ENCODE measurements at regions not wholly inside any gene's neighbourhood (a gene's known extent, or its start where the extent isn't known, plus 50 kb on each side); places are given as distances from the start of the nearest gene placed in this dataset.

GRCh38 chr22:27404441-27404840 lies 397.1 kb downstream of the MN1 start:
- no peak for ATAC-seq

DNA sequence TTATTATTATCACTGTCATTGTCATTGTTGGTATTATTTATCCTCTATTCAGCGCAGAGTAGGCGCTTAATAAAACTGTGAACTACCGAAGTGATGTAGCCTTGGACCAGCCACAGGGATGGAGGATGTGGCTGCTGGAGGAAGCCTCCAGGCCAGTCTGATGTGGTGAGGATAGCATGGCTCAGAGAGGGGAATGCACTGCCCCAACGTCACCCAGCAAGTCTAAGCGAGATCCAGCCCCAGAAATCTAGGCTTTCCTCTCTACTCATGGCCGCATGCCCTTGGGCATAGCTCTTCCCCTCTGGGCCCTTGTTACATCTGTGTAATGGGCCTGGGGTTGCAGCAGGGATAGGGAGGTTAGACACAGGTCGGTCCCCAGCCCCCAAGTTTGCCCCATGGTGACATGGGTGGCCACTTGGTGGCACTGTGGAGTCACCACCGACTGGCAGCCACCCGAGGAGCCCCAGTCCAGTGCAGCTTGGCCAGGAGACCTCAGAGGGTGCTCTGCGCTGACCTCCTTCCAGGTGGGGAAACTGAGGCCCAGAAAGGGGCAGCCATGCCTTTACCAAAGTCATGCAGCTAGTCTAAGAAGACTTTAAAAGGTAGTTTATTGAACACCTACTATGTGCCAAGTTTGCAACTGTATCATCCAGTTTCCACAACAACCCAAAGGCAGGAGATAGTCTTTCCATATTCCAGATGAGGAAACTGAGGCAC lies 395.7 kb downstream of the MN1 start:
- ATAC-seq = peak; percentile 69

- ATAC-seq = no peak
These were observed 395.1 kb downstream of the MN1 start for GRCh38 chr22:27406389-27406861.

- ATAC-seq = no peak
These were observed 394.1 kb downstream of the MN1 start for GRCh38 chr22:27407369-27407985.

GRCh38 chr22:27408068-27408467 lies 393.5 kb downstream of the MN1 start:
- ATAC-seq = no peak

- ATAC-seq = no peak
These were observed 392.3 kb downstream of the MN1 start for GRCh38 chr22:27409299-27409698.

DNA sequence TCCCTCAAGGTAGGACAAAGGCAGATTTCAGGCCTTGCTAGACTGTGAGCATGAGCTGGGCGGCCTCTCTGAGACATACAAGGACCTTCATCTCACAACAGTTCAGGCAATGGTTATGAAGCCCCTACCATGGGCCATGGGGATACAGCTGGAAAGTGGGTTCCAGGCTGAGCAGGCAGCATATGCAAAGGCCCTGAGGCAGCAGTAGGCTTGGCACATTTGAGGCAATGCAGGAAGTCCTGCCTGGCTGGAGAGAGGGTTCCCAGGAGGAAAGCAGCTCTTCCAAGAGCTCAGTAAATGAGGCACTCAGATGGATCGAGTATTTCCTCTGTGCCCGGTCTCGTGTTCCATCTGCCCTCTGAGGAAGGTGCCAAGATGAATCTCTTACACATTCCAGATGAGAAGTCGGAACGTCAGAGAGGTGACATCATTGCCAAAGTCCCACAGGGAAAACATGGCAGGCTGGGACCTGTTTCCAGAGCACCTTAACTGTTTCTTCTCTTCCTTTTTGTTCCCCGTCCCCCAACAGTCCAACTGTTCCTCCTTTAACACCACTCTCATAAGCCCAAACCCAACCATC lies 388.6 kb downstream of the MN1 start:
- ATAC-seq = no peak

GRCh38 chr22:27413702-27414101 lies 387.9 kb downstream of the MN1 start:
- ATAC-seq = no peak

- ATAC-seq = no peak
These were observed 384.8 kb downstream of the MN1 start for GRCh38 chr22:27416511-27417420.

- ATAC-seq = no peak
These were observed 384.1 kb downstream of the MN1 start for GRCh38 chr22:27417421-27417814.

- ATAC-seq = no peak
These were observed 383.3 kb downstream of the MN1 start for GRCh38 chr22:27418261-27418660.

GRCh38 chr22:27419473-27419872 lies 382.1 kb downstream of the MN1 start:
- ATAC-seq = no peak

DNA sequence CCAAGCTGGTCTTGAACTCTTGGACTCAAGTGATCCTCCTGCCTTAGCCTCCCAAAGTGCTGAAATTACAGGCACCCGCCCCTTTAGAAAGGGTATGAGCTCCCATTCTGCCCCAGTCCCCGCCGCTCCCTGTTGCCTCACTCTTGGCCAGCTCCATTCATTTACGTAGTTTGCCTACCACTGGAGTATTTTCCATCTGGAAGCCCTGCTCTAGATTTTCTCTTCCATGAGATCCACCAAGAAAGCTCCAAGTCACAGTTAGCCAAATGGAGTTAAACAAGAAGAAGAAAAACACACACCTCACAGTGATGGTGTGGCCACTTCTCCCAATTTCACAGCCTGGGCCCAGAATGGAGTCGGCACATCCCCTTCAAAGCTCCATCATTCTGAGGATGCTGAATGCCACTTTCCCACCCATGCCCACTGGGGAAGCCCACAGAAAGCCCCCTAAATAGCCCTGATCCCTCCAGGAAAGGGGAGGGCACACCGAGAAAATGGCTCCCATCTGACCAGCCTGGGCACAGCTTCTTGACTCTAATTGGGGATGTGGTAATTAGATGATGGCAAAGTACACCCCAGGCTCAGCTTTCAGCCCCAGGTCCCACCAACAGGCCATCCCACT lies 381.2 kb downstream of the MN1 start:
- ATAC-seq = no peak

DNA sequence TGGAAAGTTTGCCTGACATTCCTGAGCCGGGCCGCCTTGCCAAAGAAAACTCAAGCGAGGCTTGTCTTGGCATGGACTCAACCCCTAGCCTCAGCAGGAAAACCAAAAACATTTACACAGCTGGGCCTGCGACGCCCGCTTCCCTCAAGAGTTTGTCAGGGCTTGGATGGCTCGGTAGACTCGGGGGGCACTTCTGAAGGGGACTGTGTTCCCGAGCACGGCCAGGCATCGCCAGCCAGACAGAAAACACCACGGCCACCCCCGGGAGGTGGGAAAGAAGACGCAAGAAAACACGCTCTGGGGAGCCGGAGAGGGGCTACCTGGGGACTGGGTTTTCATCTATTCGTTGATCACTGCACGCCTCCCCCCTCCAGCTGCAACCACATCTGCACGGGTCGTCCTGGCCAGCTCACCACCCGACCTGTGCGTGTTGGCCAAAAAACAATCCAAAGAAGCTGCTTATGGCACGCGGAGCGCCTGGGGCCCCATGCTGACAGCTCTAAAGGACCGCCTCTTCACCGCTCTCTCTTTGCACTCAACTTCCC lies 380.7 kb downstream of the MN1 start:
- ATAC-seq = peak; percentile 19

DNA sequence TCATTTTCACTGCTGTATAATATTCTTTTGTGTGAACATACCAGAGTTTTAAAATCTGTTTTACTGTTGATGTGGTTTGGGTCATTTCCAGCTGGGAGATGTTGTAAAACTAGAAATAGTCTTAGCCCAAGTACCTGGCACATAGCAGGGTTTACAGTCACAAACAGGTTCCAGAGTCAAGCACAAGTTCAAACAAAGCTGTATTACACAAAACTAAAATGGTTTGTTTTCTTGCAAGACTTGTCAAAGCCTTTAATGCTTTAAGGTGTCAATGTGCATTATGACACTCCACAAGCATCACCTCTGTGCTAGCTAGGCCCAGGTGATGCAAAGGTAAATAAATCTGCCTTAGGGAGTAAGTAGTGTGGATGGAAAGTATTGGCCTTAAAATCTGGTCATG lies 379.1 kb downstream of the MN1 start:
- peak; percentile 87 for ATAC-seq

DNA sequence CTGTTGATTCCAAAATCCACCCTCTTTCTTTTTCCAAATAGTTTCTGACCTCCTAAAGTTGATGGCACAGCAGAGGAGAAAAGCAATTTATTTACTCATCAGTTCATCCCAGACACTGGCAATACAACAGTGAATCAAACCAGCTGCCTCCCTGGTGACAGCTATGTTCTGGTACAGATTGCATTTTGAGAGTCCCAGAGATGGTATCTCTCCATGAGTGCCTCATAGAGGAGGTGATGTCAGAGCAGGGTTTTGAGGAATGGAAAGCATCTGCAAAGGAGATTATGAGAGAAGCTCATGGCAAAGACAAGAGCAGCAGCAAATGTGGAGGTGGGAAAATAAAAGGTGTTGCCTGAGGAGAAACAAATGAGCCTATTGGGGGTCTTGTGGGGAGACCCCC lies 377.2 kb downstream of the MN1 start:
- ATAC-seq = no peak

- ATAC-seq = no peak
These were observed 372.1 kb downstream of the MN1 start for GRCh38 chr22:27429476-27429875.

- ATAC-seq = no peak
These were observed 370.5 kb downstream of the MN1 start for GRCh38 chr22:27431081-27431480.

DNA sequence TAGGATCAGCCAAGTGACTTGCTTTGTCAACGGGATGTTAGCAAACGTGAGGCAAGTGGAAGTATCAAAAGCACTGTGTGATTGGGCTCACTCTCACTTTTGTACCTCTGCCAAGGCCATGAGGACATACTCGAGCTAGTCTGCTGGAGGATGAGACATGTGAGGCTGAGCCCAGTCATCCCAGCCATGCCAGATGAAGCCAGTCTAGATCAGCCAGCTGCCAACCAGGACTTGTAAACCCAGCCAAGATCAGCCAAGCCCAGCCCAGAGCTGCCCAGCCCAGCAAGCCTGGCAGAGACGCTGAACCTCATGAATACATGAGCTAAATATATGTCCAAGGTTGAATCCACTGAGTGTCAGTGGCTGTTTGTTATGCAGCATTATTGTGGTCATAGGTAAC lies 369.7 kb downstream of the MN1 start:
- ATAC-seq = no peak

- no peak for ATAC-seq
These were observed 368.5 kb downstream of the MN1 start for GRCh38 chr22:27433099-27433498.

GRCh38 chr22:27433585-27434190 lies 367.9 kb downstream of the MN1 start:
- no peak for ATAC-seq

DNA sequence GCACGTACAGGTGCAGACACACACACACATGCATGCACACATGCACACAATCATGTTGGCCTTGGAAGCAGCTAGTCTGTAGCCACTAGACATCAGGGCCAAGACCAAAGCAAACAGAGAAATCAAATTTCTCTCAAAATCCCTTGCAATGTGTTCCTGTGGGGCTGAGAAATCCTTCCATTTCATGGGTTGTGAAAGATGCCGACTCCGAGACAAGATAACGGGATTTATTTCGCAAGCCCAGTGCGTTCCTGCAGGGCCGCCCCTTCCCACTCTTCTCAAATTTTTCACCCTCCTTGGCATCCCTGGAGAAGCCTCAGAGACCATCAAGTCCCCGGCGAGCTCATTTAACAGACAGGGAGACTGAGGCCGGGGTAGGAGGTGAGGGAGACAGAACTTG lies 366.7 kb downstream of the MN1 start:
- ATAC-seq = no peak
